UCSD-AML1 (cell line): ENCODE measurements at regions not wholly inside any gene's neighbourhood (a gene's known extent, or its start where the extent isn't known, plus 50 kb on each side); places are given as distances from the start of the nearest gene placed in this dataset.

Experiments used
- DNase-seq: peaks from one replicate; lab custom pipeline; 2025; ENCODE audit not compliant: unreplicated experiment; lab: John Stamatoyannopoulos, UW

DNA sequence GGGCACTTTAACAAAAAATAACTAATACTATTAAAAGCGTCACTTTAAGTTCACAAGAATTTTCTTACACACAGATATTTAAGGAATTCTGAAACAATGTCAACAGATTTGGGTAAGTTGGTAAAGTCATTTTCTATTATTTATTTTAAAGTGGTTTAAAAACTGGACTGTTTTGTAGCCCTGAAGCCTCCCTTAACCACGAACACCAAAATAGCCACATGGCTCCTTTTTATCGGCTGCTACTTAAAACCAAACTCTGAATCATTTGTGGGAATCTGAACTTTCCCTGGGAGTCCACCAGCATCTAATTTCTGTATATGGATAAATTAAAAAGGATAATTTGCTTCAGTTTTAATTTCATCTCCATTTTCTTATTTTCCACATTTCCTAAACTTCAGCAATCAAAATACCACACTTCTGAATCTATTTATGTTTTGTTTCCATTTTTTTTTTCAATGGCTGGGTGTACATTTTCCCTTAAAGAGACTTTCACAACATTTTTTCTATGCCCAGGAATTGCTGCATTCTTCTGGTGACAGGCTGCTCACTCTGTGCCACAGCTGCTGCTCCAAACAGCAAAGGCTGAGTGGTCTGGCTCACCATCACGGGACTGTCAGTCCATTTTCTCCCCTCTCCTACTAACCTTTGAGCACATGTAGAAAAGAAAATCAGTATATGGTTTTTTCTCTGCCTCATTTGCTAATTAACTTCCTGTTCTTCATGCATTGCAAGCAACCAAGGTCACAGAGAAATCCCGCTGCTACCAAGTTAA lies 255.5 kb upstream of the KCNJ16 start:
- no peak for DNase-seq

DNA sequence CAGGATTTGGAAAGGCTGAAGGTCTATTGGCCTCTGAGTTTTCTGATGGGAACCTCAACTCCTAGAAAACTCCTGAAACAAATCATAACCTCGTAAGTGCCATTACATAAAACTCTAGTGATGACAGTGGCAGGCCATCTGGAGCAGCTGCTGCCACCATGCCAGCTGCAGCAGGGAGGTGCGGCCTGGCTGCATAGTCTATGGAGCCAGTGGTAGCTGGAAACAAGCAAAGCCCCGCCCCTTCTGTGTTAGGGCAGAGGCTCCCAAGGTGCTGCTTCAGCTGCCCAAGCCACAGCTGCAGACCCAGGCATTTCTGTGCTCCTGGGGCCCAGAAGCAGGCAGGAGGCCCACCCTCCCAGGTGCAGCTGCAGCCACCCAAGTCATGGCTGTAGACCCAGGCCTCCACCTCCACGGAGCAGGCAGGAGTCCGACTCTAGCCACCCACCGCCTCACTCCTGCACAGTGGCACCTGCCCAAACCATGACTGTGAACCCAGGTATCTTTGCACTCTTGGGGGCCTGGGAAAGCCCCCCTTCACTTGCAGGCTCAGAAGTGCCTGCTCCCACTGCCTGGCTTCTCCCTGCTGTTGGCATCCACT lies 254.1 kb upstream of the KCNJ16 start:
- no peak for DNase-seq

DNA sequence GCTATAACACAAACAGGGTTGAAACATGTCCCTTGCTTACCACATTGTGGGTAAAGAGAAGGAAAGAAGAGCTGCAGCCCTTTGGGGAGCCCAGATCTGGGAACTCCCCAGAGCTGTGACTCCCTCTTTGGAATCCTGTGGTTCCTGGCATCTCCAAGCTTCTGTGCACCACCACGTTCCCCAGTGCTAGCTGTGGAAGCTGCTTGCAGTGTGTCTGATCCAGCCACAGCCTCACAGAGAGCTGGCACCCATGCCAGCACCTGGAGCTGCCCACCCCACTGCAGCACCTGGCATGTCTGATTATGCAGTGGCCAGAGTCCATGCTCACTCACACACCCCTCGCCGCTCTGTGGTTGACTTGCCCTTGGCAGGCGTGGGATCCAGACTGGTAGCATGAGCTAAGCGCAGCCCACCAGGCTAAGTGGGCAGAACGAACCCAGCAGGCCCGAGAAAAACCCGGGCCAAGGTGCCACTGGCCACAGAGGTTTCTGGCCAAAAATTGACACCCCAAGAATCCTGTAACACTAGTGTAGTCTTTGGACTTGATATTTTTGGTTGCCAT lies 252.6 kb upstream of the KCNJ16 start:
- no peak for DNase-seq

- no peak for DNase-seq
These were observed 246.9 kb upstream of the KCNJ16 start for GRCh38 chr17:69828087-69828486.

DNA sequence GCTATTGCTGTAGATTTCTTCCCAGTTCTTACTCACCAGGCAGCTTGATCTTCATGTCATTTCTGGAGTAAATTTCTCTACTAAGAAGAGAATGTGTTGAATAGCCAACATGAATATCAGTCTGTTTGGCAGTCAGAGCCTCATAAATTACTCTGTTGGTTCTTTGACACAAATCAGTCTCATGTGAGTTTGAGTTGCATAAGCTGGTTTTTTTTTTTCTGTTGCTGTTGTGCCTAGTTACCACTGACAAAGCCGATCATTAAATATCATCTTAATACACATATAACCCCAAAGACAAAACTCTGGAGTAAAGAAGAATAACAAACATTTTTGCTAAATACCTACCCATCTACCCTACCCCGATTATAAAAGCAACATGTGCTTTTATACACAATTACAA lies 240.5 kb upstream of the KCNJ16 start:
- DNase-seq, result no peak

GRCh38 chr17:69851736-69852135 lies 223.3 kb upstream of the KCNJ16 start:
- DNase-seq, result no peak

DNA sequence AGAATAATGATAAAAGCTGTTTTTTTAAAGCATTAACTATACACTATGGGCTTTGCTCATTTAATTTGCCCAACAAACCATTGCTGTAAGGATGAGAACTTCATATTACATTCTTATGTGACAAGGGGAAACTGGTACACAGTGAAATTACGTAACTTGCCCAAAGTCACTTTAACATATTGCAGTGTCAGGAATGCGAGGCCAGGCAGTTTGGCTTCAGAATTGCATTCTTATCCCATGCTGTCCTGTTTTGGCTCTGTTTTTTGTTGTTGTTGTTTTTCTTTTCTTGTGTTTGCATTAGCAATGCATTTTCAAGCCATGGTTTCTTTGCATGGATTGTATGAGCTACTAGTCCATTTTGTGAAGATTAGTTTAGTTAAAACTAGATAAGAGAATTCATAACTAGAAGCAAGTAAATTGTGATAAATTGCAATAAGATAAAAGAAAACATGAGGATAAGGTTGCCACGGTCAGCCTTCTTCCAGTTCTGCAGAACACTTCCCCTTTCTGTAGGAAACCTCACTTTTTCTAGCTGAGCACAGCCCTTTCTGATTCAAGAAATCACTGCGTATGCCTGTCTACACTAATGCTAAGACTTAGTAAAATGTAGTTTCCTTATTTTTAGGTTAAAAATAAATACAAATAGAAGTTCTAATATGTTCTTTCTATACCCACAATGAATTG lies 221.3 kb upstream of the KCNJ16 start:
- DNase-seq, result no peak

DNA sequence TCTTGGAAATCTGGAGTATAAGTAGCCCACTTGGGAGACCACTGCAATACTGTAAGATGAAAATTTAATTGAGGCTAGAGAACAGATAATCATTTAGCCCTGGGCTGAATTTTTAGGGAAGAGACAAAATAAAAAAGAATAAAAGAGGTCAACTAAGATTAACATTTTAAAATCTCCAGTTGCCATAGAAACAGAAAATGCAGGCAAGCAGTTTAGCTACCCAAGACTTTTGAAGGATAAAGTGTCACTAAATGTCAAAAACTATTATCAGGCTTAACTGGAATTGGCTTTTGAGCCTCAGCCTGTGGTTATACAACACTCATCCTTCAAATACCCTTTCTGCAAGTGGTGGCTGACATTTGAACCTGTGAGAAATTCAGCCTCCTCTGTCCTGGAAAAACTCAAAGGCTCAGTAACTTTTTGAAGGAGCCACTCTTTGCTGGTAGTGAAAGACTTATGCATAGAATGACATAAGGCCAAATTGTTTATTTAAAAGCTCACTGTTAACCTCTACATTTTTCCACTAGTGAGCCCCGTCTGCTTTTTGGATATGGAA lies 220.7 kb upstream of the KCNJ16 start:
- no peak for DNase-seq

- no peak for DNase-seq
These were observed 218.1 kb upstream of the KCNJ16 start for GRCh38 chr17:69856946-69857345.

DNA sequence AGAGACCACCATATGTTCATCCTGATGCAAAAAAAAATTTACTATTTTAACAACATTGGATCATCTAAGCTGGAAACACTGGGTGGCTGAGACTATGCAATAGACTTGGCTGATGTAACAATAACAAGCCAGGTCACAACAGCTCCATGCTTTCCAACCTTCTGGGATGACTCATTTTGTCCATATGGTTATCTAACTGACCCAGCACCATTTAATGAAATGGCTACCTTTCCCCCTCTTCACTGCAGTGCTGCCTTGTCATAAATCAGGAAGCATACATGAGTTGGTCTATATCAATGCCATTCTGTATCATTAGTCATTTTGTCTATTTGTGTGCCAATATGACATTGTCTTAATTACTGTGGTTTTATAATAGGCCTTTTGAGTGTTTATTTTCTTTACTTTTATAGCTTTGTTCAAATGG lies 217.6 kb upstream of the KCNJ16 start:
- DNase-seq, result no peak

DNA sequence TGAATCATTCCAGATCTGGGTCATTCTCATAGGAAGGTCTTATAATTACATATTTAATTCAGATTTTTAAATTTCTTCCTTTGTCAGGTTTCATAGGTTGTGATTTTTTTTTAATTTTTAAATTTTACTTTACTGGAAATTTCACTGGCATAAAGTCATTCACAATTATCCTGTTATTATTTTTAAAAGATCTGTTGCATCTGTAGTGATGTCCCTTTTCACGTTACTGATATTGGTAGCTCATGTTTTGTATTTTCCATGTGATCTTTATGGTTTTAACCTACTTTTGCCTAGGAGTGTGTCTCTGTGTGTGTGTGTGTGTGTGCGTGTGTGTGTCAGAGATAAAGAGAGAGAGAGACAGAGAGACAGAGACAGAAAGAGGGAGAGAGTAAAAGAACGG lies 216.6 kb upstream of the KCNJ16 start:
- DNase-seq, result no peak

GRCh38 chr17:69860142-69860680 lies 214.8 kb upstream of the KCNJ16 start:
- DNase-seq, result no peak

GRCh38 chr17:69864462-69864861 lies 210.6 kb upstream of the KCNJ16 start:
- DNase-seq, result no peak

- DNase-seq, result no peak
These were observed 205.4 kb upstream of the KCNJ16 start for GRCh38 chr17:69869667-69870066.

DNA sequence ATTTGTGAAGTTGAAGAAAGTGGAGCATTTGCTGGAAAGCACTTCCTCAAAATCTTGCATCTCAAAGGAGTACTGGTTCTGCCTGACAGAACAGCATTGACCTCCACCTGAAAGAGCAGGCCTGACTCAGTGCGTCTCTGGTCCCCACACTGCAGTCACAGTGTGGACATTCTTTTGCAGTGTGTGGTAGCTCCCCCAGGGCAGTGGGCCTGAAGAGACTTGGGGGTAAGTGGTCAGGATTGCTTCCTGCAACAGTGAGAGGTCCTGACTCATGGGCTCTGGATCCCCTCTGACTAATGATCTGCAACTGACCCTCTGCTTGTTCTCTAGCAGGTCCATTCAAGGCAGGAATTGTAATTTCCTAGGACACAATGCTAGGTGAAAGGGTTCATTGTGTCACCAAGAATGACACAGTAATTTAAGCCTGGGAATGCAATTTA lies 204.9 kb upstream of the KCNJ16 start:
- no peak for DNase-seq

DNA sequence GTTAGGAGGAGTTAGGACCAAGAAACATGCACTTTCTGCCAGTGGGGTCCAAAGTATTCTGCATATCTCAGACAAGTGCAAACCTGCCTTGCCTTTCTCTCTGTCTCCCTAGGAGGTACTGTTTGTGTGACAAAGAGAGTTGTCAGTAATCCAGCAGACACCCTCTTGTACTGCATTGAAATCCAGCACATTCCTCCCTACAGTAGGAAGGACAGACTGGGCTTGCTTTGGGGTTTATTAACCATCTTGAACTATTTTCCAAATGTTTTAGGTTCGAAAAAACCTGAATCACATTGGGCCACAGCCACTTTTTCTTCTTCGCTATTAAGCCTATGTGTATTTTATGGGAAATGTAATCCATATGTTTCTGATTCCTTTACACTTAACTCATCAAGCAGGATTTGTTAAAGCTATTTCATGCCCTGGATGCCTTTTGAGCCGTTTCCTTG lies 204.2 kb upstream of the KCNJ16 start:
- DNase-seq, result no peak

GRCh38 chr17:69871318-69871717 lies 203.7 kb upstream of the KCNJ16 start:
- DNase-seq, result no peak

DNA sequence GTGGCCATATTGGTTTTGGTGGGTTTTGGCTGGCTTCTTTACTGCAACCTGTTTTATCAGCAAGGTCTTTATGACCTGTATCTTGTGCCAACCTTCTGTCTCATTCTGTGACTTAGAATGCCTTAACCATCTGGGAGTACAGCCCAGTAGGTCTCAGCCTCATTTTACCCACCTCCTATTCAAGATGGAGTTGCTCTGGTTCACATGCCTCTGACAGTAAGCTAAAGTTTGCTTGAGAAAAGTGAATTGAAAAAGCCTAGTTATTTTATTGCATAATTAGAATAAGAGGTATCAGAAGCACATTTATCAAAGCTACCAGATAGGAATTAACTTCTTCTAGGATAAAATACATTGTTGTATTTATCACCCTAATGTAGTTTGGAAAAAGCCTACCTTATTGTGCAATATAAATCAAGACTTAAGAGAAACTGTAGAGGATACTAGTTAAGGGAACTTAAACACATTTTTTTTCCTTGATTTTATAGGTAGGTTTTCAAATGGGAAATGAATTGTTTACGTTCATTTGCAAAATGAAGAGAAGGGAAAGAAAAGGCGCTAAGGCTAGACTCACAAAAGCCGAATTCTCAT lies 202.3 kb upstream of the KCNJ16 start:
- no peak for DNase-seq

DNA sequence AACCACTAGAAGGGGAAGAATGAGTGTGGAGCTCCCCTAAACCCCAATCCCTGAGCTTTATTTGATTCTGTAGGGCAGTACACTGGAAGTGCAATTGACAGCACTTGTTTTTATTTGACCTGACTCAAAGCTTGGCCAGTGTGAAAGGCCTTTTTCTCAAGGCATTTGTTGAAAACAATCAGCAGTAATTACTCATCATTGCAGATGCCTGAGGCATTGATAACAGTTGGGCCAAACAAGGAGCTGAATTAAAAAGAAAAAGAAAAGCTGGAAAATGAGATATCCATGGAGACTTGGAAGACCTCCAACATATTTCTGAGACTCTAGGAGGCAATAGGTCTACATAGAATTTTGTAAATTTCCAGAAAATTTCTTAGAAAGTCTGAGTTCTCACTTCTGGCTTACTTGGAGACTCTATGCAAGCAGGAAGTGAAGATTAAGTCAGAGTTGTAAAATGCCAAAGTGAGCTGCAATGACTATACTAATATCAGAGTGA lies 200.8 kb upstream of the KCNJ16 start:
- DNase-seq, result no peak

GRCh38 chr17:69876757-69877156 lies 198.3 kb upstream of the KCNJ16 start:
- DNase-seq, result no peak

DNA sequence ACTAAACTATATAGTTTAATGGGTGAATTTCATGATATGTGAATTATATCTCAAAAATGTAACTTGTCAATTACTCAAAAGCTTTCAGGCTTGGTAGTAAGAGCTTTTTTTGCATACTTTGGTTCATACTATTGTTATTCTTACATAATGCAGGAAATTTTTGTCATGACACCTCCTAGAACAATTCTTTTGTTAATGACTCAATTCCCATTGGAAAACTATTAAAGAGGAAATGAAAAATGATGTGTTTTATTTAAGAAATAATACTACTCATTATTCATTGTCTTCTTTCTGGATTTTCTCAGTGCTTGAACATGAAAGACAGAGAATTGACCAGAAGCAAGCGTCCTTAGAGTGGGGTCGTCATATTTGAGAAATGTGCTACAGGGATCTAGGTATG lies 196.4 kb upstream of the KCNJ16 start:
- no peak for DNase-seq
